CD8-positive, alpha-beta memory T cell (primary cell): ENCODE measurements at regions not wholly inside any gene's neighbourhood (a gene's known extent, or its start where the extent isn't known, plus 50 kb on each side); places are given as distances from the start of the nearest gene placed in this dataset.
"Not testable (repeated sequence)": the region's sequence is repeated elsewhere in the genome, so short reads cannot be mapped to it uniquely, and the experiment has no call there.

Experiments used
- CTCF ChIA-PET: fragments of 350-600 bp; sonication (Branson Sonifier 250); formaldehyde crosslinking; loops from one replicate; lab custom pipeline; 2021; ENCODE audit warnings: antibody characterized with exemption; lab: Charles Lee
- POLR2A ChIA-PET: fragments of 350-600 bp; sonication (Branson Sonifier 250); formaldehyde crosslinking; loops from one replicate; lab custom pipeline; 2021; ENCODE audit warnings: antibody characterized with exemption; lab: Charles Lee
- DNase-seq, 5 donors: peaks; one replicate each; pipeline versions ENCODE4 v3.0.0 to v3.0.0-alpha.2; 2020 to 2022; ENCODE audit warnings: mixed read lengths in 1 of 5
- H3K27ac ChIP-seq: one replicate; pipeline ENCODE4 v1.7.0; 2013; ENCODE audit warnings: low read depth, mild to moderate bottlenecking, low read length, moderate library complexity
- H3K27me3 ChIP-seq: 2 replicates; pipeline ENCODE4 v1.7.0; 2013; ENCODE audit warnings: low read length, mild to moderate bottlenecking; ENCODE audit not compliant: insufficient read depth, poor library complexity, severe bottlenecking
- H3K36me3 ChIP-seq: 2 replicates; pipeline ENCODE4 v1.7.0; 2013; ENCODE audit warnings: mild to moderate bottlenecking, low read length, moderate library complexity; ENCODE audit not compliant: insufficient read depth
- H3K4me1 ChIP-seq: 2 replicates; pipeline ENCODE4 v1.7.0; 2013; ENCODE audit warnings: mild to moderate bottlenecking, low read length, moderate library complexity; ENCODE audit not compliant: insufficient read depth
- H3K4me3 ChIP-seq: 2 replicates; pipeline ENCODE4 v1.7.0; 2013; ENCODE audit warnings: mild to moderate bottlenecking, low read length
- H3K9me3 ChIP-seq: 2 replicates; pipeline ENCODE4 v1.7.0; 2013; ENCODE audit warnings: mild to moderate bottlenecking, low read length
- H3K27ac Mint-ChIP-seq, 8 donors: one replicate each; pipeline ENCODE4 v1.8.0; 2020 to 2021; ENCODE audit warnings: mixed read lengths in 8 of 8, mild to moderate bottlenecking in 6 of 8, inconsistent platforms in 3 of 8, moderate library complexity in 3 of 8
- H3K27me3 Mint-ChIP-seq, 2 donors: one replicate each; pipeline ENCODE4 v1.8.0; 2020 to 2021; ENCODE audit warnings: mixed read lengths in 2 of 2, mild to moderate bottlenecking in 1 of 2, moderate library complexity in 1 of 2
- H3K36me3 Mint-ChIP-seq, 3 donors: one replicate each; pipeline ENCODE4 v1.8.0; 2020 to 2021; ENCODE audit warnings: mixed read lengths in 3 of 3, inconsistent platforms in 1 of 3, mild to moderate bottlenecking in 1 of 3
- H3K4me1 Mint-ChIP-seq, 3 donors: one replicate each; pipeline ENCODE4 v1.8.0; 2020 to 2021; ENCODE audit warnings: mixed read lengths in 3 of 3, inconsistent platforms in 1 of 3, mild to moderate bottlenecking in 1 of 3
- H3K4me3 Mint-ChIP-seq, 7 donors: one replicate each; pipeline ENCODE4 v1.8.0; 2020 to 2021; ENCODE audit warnings: mixed read lengths in 7 of 7, mild to moderate bottlenecking in 6 of 7, moderate library complexity in 4 of 7, inconsistent platforms in 2 of 7
- H3K9me3 Mint-ChIP-seq, 5 donors: one replicate each; pipeline ENCODE4 v1.8.0; 2020 to 2022; ENCODE audit warnings: mixed read lengths in 5 of 5, mild to moderate bottlenecking in 3 of 5, moderate library complexity in 2 of 5, inconsistent platforms in 1 of 5

DNA sequence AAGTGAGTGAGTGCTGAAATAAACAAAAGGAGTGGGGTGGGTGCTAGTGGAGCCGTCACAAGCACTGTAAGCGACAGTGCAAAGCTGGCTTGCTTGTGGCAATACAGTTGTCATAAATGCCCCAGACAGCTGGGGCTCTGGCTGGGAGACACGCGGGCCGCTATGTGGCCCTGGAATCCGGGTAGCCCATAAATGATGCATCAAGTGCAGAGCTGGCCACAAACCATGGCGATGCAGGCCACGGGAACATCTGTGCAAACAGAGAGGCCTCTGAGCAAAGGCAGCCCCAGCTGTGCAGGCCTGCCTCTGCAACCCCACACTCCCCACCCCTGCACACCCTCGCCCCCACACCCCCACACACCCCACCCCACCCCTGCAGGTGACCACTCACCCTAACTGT, 349.2 kb upstream of the ID2 start:
- Mint-ChIP-seq H3K27me3 (no peaks in the 10 kb centered on the region), H3K9me3 (no peaks in the 10 kb centered on the region), H3K27ac (peak overlapping the region in 5 of 8 donors; percentile 22 to 91 (median 77)), H3K36me3 (no peaks in the 10 kb centered on the region), H3K4me1 (peaks cover 54 to 81% (median 72%) of the 10 kb centered on the region in 3 donors), H3K4me3 (no peak overlapping the region)
- Histone ChIP-seq H3K27ac (no peak overlapping the region), H3K27me3 (no peaks in the 10 kb centered on the region), H3K4me1 (peaks cover 23% of the 10 kb centered on the region), H3K9me3 (no peaks in the 10 kb centered on the region), H3K4me3 (no peak overlapping the region), H3K36me3 (no peaks in the 10 kb centered on the region)
- CTCF ChIA-PET, result no interaction called here
- POLR2A ChIA-PET, result no interaction called here
- no peak for DNase-seq

DNA sequence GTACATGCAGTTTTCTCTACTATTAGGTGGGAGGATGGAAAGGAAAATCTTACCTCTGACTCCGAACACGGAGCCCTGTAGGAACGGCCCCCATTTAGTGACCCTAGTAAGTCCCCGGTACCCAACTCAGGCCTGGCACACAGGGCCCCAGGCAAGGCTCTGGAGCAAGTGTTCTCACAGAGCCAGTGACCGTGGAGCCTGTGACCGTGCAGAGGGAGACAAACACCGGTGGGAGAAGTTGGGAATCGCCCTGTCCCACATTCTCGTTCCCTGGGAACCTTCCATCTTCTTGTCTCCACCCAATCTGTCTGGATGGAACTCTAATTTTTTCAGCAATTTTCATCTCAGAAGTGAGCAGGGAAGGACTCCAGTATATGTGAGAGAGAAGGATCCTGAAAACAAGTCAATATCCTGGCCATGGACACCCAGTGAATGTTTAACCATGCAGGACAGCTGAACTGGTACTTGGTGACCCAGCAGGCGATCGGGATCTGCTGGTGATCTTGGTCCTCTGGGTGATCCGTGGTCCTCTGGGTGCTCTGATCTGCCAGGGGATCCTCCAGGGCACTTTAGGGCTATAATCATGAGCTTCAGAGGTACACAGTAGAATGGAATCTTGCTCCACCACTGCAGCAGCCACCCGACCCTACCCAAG, 348.6 kb upstream of the ID2 start:
- Histone ChIP-seq H3K9me3 (no peaks in the 10 kb centered on the region), H3K4me1 (peaks cover 29% of the 10 kb centered on the region), H3K27ac (no peak overlapping the region), H3K36me3 (no peaks in the 10 kb centered on the region), H3K4me3 (no peak overlapping the region), H3K27me3 (no peaks in the 10 kb centered on the region)
- Mint-ChIP-seq H3K4me3 (peak overlapping the region in 1 of 7 donors; percentile 24), H3K36me3 (no peaks in the 10 kb centered on the region), H3K27me3 (no peaks in the 10 kb centered on the region), H3K4me1 (peaks cover 55 to 80% (median 76%) of the 10 kb centered on the region in 3 donors), H3K27ac (peak overlapping the region in 2 of 8 donors; percentile 81 to 90), H3K9me3 (no peaks in the 10 kb centered on the region)
- POLR2A ChIA-PET, result no interaction called here
- no peak for DNase-seq
- CTCF ChIA-PET, result no interaction called here

DNA sequence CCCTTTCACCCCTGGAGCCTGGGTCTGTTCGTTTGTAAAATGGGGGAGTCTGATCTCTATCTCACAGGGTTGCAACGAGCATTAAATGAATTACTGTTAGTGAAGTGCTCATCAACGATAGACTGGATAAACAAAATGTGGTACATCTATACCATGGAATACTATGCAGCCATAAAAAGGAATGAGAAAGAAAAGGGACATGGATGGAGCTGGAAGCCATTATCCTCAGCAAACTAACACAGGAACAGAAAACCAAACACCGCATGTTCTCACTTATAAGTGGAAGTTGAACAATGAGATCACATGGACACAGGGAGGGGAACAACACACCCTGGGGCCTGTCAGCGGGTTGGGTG, 348.0 kb upstream of the ID2 start:
- CTCF ChIA-PET, H3K27ac ChIP-seq, H3K27me3 Mint-ChIP-seq, POLR2A ChIA-PET, H3K27me3 ChIP-seq, DNase-seq, H3K36me3 ChIP-seq, H3K9me3 ChIP-seq, H3K4me3 ChIP-seq, H3K36me3 Mint-ChIP-seq, H3K9me3 Mint-ChIP-seq: not testable (repeated sequence)
- peaks cover 31% of the 10 kb centered on the region for H3K4me1 ChIP-seq
- peaks cover 52 to 80% (median 72%) of the 10 kb centered on the region in 3 donors for H3K4me1 Mint-ChIP-seq
- H3K27ac Mint-ChIP-seq, result peak overlapping the region in 5 of 8 donors; percentile 34 to 90 (median 66)
- peak overlapping the region in 1 of 7 donors; percentile 24 for H3K4me3 Mint-ChIP-seq

DNA sequence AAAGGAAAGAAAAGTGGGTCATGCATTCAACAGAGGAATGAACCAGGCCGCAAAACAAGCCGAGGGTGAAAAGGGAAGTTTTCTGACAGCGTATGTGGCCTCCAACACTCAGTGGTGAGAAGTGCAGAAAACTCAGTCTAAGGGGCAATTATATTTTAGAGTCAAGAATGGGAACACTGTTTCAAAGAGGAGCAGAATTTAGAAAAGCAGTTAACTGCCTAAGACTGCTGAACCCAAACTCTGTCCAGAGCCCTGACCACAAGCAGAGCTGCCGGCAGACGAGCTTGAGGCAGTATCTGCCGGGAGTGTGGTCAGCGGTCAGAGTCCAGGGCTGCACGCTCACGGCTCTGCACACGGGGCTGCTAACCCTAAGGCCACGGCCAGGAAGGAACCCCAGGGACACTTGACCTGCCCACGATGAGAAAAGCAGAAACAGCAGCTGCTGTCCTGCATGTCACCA, 347.0 kb upstream of the ID2 start:
- Mint-ChIP-seq H3K4me3 (peak overlapping the region in 4 of 7 donors; percentile 24 to 72 (median 49)), H3K27me3 (no peaks in the 10 kb centered on the region), H3K27ac (peak overlapping the region in 7 of 8 donors; percentile 24 to 89 (median 75)), H3K4me1 (peaks cover 41 to 69% (median 62%) of the 10 kb centered on the region in 3 donors), H3K36me3 (no peaks in the 10 kb centered on the region), H3K9me3 (no peaks in the 10 kb centered on the region)
- no peaks in the 10 kb centered on the region for H3K9me3 ChIP-seq
- no peak overlapping the region for H3K4me3 ChIP-seq
- no peaks in the 10 kb centered on the region for H3K36me3 ChIP-seq
- H3K4me1 ChIP-seq, result peaks cover 21% of the 10 kb centered on the region
- no peak for DNase-seq
- CTCF ChIA-PET, result no interaction called here
- H3K27ac ChIP-seq, result no peak overlapping the region
- POLR2A ChIA-PET, result no interaction called here
- no peaks in the 10 kb centered on the region for H3K27me3 ChIP-seq

DNA sequence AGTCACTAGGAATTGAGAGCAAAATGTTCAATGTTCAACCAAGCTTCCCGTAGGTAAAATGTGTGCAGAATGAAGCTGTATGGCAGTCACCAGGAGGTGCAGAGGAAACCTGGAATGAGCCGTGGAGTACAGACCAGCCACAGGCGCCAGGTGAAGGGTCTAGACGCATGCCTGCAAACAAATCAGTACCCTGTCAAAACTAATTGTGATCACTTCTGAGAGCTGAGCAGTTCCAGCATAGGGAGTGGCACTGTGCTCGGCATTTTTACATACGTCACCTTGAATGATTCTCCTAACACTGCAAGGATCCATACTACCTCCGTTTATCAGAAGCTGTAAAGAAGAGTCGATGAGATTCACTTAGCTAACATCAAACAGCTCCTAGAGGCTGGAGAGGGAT, 346.1 kb upstream of the ID2 start:
- Mint-ChIP-seq H3K36me3 (peaks cover 0 to under 1% (median 0%) of the 10 kb centered on the region in 3 donors), H3K9me3 (no peaks in the 10 kb centered on the region), H3K27ac (peak overlapping the region in 1 of 8 donors; percentile 36), H3K4me1 (peaks cover 34 to 60% (median 52%) of the 10 kb centered on the region in 3 donors), H3K27me3 (no peaks in the 10 kb centered on the region), H3K4me3 (no peak overlapping the region)
- no peaks in the 10 kb centered on the region for H3K36me3 ChIP-seq
- ChIA-PET CTCF (no interaction called here), POLR2A (interaction anchor here (0.5 to 0.6 kb wide), 2 partner anchors 53 to 1832 kb away, joined by 5 to 9 read pairs; no protein-coding TSS in a partner anchor)
- H3K27me3 ChIP-seq, result no peaks in the 10 kb centered on the region
- peaks cover 18% of the 10 kb centered on the region for H3K4me1 ChIP-seq
- no peak for DNase-seq
- no peak overlapping the region for H3K27ac ChIP-seq
- no peaks in the 10 kb centered on the region for H3K9me3 ChIP-seq
- no peak overlapping the region for H3K4me3 ChIP-seq

DNA sequence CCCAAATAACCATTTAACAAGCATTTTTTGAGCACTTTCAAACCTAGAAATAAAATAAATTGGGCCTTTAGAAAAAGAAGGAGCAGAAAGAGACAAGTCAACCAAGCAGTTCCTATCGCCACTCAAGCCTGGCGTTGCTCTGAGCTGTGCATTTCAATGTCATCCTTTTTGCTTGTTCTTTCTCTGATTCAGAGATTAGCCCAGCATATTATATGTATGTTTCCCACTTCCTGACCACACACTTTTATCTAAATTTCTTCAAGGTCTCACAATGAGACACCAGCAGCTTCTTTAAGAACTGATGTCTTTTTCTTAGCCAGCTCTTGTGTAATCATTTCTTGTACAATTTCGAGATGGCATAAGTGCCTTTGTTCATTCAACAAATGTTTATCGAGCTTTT, 344.5 kb upstream of the ID2 start:
- peaks cover 34 to 47% (median 39%) of the 10 kb centered on the region in 3 donors for H3K4me1 Mint-ChIP-seq
- H3K9me3 ChIP-seq, result no peaks in the 10 kb centered on the region
- H3K27ac ChIP-seq, result no peak overlapping the region
- ChIA-PET POLR2A (no interaction called here), CTCF (interaction anchor here (0.7 to 1.5 kb wide), 6 partner anchors 10 to 208 kb away, joined by 3 to 4 read pairs (median 3); no protein-coding TSS in a partner anchor)
- H3K27ac Mint-ChIP-seq, result peak overlapping the region; percentile 8 to 97 (median 80)
- H3K27me3 Mint-ChIP-seq, result peaks cover 0 to 2% of the 10 kb centered on the region in 2 donors
- H3K4me1 ChIP-seq, result peaks cover 18% of the 10 kb centered on the region
- DNase-seq, result peak in 2 of 5 donors; percentile 31 to 59
- no peaks in the 10 kb centered on the region for H3K27me3 ChIP-seq
- H3K4me3 ChIP-seq, result no peak overlapping the region
- H3K36me3 Mint-ChIP-seq, result peaks cover 0 to 4% (median 2%) of the 10 kb centered on the region in 3 donors
- peak overlapping the region in 6 of 7 donors; percentile 35 to 68 (median 46) for H3K4me3 Mint-ChIP-seq
- no peaks in the 10 kb centered on the region for H3K36me3 ChIP-seq
- no peaks in the 10 kb centered on the region for H3K9me3 Mint-ChIP-seq

DNA sequence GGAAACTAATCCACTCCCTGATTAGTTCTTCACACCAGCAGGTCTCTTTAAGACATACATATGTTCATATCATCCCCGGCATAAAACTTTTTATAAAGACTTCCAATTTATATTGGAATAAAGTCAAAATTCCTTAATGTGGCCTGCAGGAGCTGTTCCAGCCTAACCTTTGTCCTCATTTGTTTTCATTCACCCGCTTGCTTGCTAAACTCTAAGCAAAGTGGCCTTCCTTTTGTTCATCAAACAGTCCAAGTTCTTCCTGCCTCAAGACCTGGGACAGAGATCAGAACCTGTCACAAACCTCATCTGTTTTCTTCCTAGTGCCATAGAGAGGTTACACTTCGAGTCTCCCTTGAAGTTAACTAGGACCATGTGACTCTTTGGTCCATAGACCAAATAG, 339.4 kb upstream of the ID2 start:
- no peak overlapping the region for H3K4me3 ChIP-seq
- H3K9me3 ChIP-seq, result no peaks in the 10 kb centered on the region
- H3K27ac ChIP-seq, result no peak overlapping the region
- peaks cover 26% of the 10 kb centered on the region for H3K4me1 ChIP-seq
- H3K36me3 ChIP-seq, result no peaks in the 10 kb centered on the region
- Mint-ChIP-seq H3K4me3 (no peak overlapping the region), H3K27ac (no peak overlapping the region), H3K36me3 (peaks cover 0 to 4% (median 2%) of the 10 kb centered on the region in 3 donors), H3K4me1 (peaks cover 29 to 41% (median 35%) of the 10 kb centered on the region in 3 donors), H3K9me3 (no peaks in the 10 kb centered on the region), H3K27me3 (peaks cover 0 to 4% of the 10 kb centered on the region in 2 donors)
- ChIA-PET CTCF (no interaction called here), POLR2A (no interaction called here)
- no peaks in the 10 kb centered on the region for H3K27me3 ChIP-seq
- no peak for DNase-seq

DNA sequence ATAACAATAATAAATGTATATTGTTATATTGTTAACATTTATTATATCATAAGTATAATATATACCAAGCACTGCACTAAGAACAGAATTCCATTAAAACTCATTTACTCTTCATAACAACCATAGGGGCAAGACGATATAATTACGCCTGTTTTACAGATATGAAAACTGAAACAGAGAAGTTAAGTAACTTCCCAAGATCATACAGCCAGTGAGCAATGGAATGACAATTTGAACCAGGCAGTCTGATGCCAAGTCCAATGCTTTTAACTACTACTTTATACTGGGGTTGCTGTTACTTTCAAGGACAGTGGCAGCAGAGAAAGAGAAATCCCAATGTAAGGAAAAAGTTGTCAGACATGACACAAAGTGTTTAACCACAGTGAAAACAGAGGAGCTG, 338.8 kb upstream of the ID2 start:
- Mint-ChIP-seq H3K4me1 (peaks cover 24 to 37% (median 31%) of the 10 kb centered on the region in 3 donors), H3K27me3 (peaks cover 0 to 4% of the 10 kb centered on the region in 2 donors), H3K36me3 (peaks cover 0 to 4% (median 2%) of the 10 kb centered on the region in 3 donors), H3K4me3 (no peak overlapping the region), H3K9me3 (no peaks in the 10 kb centered on the region), H3K27ac (no peak overlapping the region)
- peaks cover 20% of the 10 kb centered on the region for H3K4me1 ChIP-seq
- H3K4me3 ChIP-seq, result no peak overlapping the region
- DNase-seq, result no peak
- no peaks in the 10 kb centered on the region for H3K9me3 ChIP-seq
- H3K27me3 ChIP-seq, result no peaks in the 10 kb centered on the region
- ChIA-PET POLR2A (no interaction called here), CTCF (no interaction called here)
- no peak overlapping the region for H3K27ac ChIP-seq
- no peaks in the 10 kb centered on the region for H3K36me3 ChIP-seq
